ENCODE measurements at regions not wholly inside any gene's neighbourhood (a gene's known extent, or its start where the extent isn't known, plus 50 kb on each side); places are given as distances from the start of the nearest gene placed in this dataset.

GRCh38 chr3:30285188-30286006 lies 321.0 kb upstream of the TGFBR2 start:
- peak overlapping the region; percentile 54 to 58 for H3K27ac ChIP-seq
- peaks cover 0 to 53% (median 26%) of the 10 kb centered on the region in 4 donors for H3K4me1 ChIP-seq
- intact Hi-C loops (cut with DNase I; ENCODE audit: low total_unique reads) = no loop called here

DNA sequence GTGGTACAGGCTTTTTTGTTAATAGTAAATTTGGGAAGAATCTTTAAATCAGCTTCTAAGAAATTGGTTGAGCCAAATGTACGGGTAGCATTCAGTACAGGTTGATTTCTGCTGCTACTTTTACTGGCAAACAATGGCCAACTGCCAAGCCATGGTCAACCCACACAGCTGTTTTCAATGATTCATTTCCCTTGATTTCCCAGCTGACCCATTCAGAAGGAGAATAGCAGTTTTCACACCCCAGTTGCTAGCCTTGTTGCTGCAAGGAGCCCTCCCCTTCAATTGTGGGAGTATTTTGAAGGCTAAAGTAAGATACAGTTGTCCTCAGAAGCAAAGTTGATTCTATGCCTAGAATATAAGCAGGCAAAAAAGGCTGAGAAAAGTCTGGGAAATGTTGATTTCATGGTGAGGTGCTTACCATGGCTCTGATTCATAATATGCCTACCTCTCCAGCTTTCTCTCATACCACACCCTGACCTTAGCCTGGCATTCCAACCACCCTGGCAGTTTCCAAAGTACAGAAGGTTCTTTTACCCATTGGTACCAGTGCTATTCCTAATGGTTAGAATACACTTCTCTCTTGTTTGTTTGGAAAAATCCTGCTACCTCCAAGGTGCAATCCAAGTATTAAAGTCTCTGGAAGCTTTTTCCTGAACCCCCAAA lies 320.3 kb upstream of the TGFBR2 start:
- Histone ChIP-seq H3K36me3 (no peaks in the 10 kb centered on the region), H3K4me1 (peaks cover 0 to 53% (median 26%) of the 10 kb centered on the region in 4 donors), H3K4me3 (no peak overlapping the region), H3K9me3 (no peaks in the 10 kb centered on the region), H3K27ac (peak overlapping the region; percentile 54 to 58), H3K27me3 (no peaks in the 10 kb centered on the region)
- intact Hi-C loops (cut with DNase I; ENCODE audit: low total_unique reads) = no loop called here
- peak; percentile 85 to 86 for DNase-seq
- no peak for TF ChIP-seq CTCF (IDR thresholded peaks at IDR 0.05)

More at GRCh38 chr3:30285188-30286006, 321.0 kb upstream of the TGFBR2 start:
- no peak overlapping the region for H3K4me3 ChIP-seq
- H3K27me3 ChIP-seq = no peaks in the 10 kb centered on the region
- no peak for DNase-seq
- no peaks in the 10 kb centered on the region for H3K36me3 ChIP-seq
- H3K9me3 ChIP-seq = no peaks in the 10 kb centered on the region
- no peak for TF ChIP-seq CTCF (IDR thresholded peaks at IDR 0.05)

DNA sequence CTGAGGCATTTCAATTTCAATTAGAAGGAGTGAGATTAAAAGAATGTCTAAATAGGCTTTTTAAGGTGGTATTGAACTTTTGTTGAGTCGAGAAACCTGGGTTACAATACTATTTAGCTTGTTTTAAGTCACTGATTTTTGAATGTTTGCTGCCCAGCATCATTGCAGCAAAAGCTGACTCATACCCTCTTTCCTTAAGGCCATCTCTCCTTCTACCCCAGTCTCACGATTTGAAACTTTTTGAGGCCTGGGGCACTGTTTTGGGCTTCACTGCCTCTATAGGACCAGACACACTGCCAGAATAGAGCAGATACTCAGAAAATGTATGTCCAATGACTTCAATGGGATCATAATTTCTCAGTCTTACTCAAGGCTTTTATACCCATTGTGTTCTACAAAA lies 319.6 kb upstream of the TGFBR2 start:
- intact Hi-C loops (cut with DNase I; ENCODE audit: low total_unique reads) = no loop called here
- no peaks in the 10 kb centered on the region for H3K36me3 ChIP-seq
- H3K4me1 ChIP-seq = peaks cover 0 to 53% (median 26%) of the 10 kb centered on the region in 4 donors
- H3K4me3 ChIP-seq = no peak overlapping the region
- peak overlapping the region; percentile 54 to 58 for H3K27ac ChIP-seq
- no peaks in the 10 kb centered on the region for H3K9me3 ChIP-seq
- no peak for DNase-seq
- no peaks in the 10 kb centered on the region for H3K27me3 ChIP-seq
- no peak for TF ChIP-seq CTCF (IDR thresholded peaks at IDR 0.05)

- intact Hi-C loops (cut with DNase I; ENCODE audit: low total_unique reads) = no loop called here
- DNase-seq = no peak
- Histone ChIP-seq H3K27me3 (no peaks in the 10 kb centered on the region), H3K9me3 (no peaks in the 10 kb centered on the region), H3K27ac (peak overlapping the region in 1 of 2 donors; percentile 29), H3K36me3 (no peaks in the 10 kb centered on the region), H3K4me3 (no peak overlapping the region), H3K4me1 (peaks cover 0 to 44% (median 26%) of the 10 kb centered on the region in 4 donors)
- TF ChIP-seq CTCF (IDR thresholded peaks at IDR 0.05) = no peak
Measured at GRCh38 chr3:30288830-30289229, 317.6 kb upstream of the TGFBR2 start.

- no peak for TF ChIP-seq CTCF (IDR thresholded peaks at IDR 0.05)
- H3K27ac ChIP-seq = peak overlapping the region in 1 of 2 donors; percentile 29
- H3K9me3 ChIP-seq = no peaks in the 10 kb centered on the region
- intact Hi-C loops (cut with DNase I; ENCODE audit: low total_unique reads) = no loop called here
- no peak overlapping the region for H3K4me3 ChIP-seq
- H3K27me3 ChIP-seq = no peaks in the 10 kb centered on the region
- H3K36me3 ChIP-seq = no peaks in the 10 kb centered on the region
- H3K4me1 ChIP-seq = peaks cover 0 to 44% (median 26%) of the 10 kb centered on the region in 4 donors
- no peak for DNase-seq
Measured at GRCh38 chr3:30289324-30289723, 317.1 kb upstream of the TGFBR2 start.

All from tibial artery (tissue), 4 donors.